CD4-positive, alpha-beta T cell (primary cell): ENCODE measurements at regions not wholly inside any gene's neighbourhood (a gene's known extent, or its start where the extent isn't known, plus 50 kb on each side); places are given as distances from the start of the nearest gene placed in this dataset.

Source experiments
- ATAC-seq: fragments of 200-7000 bp; cut with Tn5 transposase; one replicate; pipeline ENCODE4 v1.10.0; 2022; ENCODE audit warnings: mild to moderate bottlenecking; ENCODE audit not compliant: poor library complexity
- CTCF ChIA-PET: fragments of 350-600 bp; sonication (Branson Sonifier 250); formaldehyde crosslinking; loops from one replicate; lab custom pipeline; 2021; ENCODE audit warnings: antibody characterized with exemption, inconsistent platforms; lab: Charles Lee
- POLR2A ChIA-PET: fragments of 350-600 bp; sonication (Branson Sonifier 250); formaldehyde crosslinking; loops from one replicate; lab custom pipeline; 2021; ENCODE audit warnings: antibody characterized with exemption, inconsistent platforms; lab: Charles Lee
- DNase-seq, 14 experiments: peaks; one replicate each; pipeline ENCODE4 v3.0.0-alpha.2; 2013 to 2020; ENCODE audit warnings: mixed read lengths in 2 of 14
- H3K27ac ChIP-seq, 2 donors: one replicate each; pipeline versions ENCODE4 v1.5.1 to v1.7.0; 2013; ENCODE audit warnings: low read length in 2 of 2, low read depth in 1 of 2, mild to moderate bottlenecking in 1 of 2
- H3K27me3 ChIP-seq, 2 experiments: 1 replicate in 1 of 2; 2 replicates in 1 of 2; pipeline versions ENCODE4 v1.6.1 to v1.7.0; 2013; ENCODE audit warnings: low read length in 2 of 2, control low read depth in 1 of 2, mild to moderate bottlenecking in 1 of 2, moderate library complexity in 1 of 2; ENCODE audit not compliant: insufficient read depth in 2 of 2, control insufficient read depth in 1 of 2
- H3K36me3 ChIP-seq: one replicate; pipeline ENCODE4 v1.6.1; 2013; ENCODE audit warnings: low read length, control low read depth; ENCODE audit not compliant: insufficient read depth
- H3K4me1 ChIP-seq: one replicate; pipeline ENCODE4 v1.6.1; 2013; ENCODE audit warnings: low read length, control low read depth; ENCODE audit not compliant: insufficient read depth
- H3K4me3 ChIP-seq: one replicate; pipeline ENCODE4 v1.5.1; 2013; ENCODE audit warnings: mild to moderate bottlenecking, low read length, moderate library complexity
- H3K9me3 ChIP-seq, 2 experiments: 1 replicate in 1 of 2; 2 replicates in 1 of 2; pipeline versions ENCODE4 v1.6.1 to v1.7.0; 2013; ENCODE audit warnings: low read length in 2 of 2, mild to moderate bottlenecking in 2 of 2, control low read depth in 1 of 2, moderate library complexity in 1 of 2; ENCODE audit not compliant: control insufficient read depth in 1 of 2, insufficient read depth in 1 of 2
- H3K27ac Mint-ChIP-seq: one replicate; pipeline ENCODE4 v1.8.0; 2020; ENCODE audit warnings: mixed read lengths
- H3K27me3 Mint-ChIP-seq: one replicate; pipeline ENCODE4 v1.8.0; 2021; ENCODE audit warnings: mixed read lengths
- H3K36me3 Mint-ChIP-seq: one replicate; pipeline ENCODE4 v1.8.0; 2021; ENCODE audit warnings: low read depth, mixed read lengths
- H3K4me1 Mint-ChIP-seq: one replicate; pipeline ENCODE4 v1.8.0; 2021; ENCODE audit warnings: low read depth, mixed read lengths
- H3K4me3 Mint-ChIP-seq: one replicate; pipeline ENCODE4 v1.8.0; 2020; ENCODE audit warnings: mild to moderate bottlenecking, mixed read lengths
- H3K9me3 Mint-ChIP-seq: one replicate; pipeline ENCODE4 v1.8.0; 2020; ENCODE audit warnings: mixed read lengths
- intact Hi-C, 2 experiments: fragments of 100-400 bp; cut with DNase I in 1 of 2; cut with micrococcal nuclease in 1 of 2; formaldehyde crosslinking; loops; one replicate each; pipeline versions ENCODE4 v1.15.1 to v1.9.0; 2023 to 2025; cut with DNase I, micrococcal nuclease
- TF ChIP-seq, protein P1 (sequence below): fragments of 200-600 bp; IDR thresholded peaks from one replicate; pipeline ENCODE4 v1.8.0; 2022; ENCODE audit warnings: antibody characterized with exemption, mild to moderate bottlenecking

DNA sequence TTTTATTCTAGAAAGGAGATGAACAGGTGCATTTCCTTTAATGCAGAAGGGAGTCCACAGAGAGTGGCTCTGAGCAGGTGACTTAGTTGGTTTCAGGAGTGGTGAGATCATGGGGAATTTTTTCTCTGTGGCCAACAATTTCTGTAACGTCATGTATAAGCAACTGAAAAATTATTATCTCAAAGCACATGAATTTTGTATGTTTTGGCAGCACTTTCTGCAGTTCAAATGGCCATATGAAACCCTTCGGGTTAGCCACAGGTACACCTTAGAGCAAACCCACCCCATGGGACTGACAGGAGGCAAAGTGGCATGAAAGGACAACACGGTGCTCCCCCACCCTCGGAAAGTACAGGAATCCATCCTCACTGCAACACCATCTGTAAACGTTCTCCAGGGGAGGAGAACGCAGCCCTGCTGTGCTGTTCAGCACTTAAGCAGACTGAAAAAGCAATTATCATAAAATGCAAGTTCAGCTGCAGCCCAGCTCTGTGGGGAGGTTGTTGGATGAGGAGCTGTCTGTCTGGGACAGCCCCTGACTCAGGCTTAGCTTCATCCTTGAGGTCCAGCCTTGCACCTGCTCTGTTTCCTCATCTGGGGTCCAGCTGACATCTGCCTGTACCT, 55.8 kb upstream of the CLDN14 start:
- intact Hi-C loops = no loop called here
- Mint-ChIP-seq H3K9me3 (no peaks in the 10 kb centered on the region), H3K4me1 (no peaks in the 10 kb centered on the region), H3K27ac (no peak overlapping the region), H3K27me3 (no peaks in the 10 kb centered on the region), H3K36me3 (no peaks in the 10 kb centered on the region), H3K4me3 (no peak overlapping the region)
- TF ChIP-seq, protein P1, sequence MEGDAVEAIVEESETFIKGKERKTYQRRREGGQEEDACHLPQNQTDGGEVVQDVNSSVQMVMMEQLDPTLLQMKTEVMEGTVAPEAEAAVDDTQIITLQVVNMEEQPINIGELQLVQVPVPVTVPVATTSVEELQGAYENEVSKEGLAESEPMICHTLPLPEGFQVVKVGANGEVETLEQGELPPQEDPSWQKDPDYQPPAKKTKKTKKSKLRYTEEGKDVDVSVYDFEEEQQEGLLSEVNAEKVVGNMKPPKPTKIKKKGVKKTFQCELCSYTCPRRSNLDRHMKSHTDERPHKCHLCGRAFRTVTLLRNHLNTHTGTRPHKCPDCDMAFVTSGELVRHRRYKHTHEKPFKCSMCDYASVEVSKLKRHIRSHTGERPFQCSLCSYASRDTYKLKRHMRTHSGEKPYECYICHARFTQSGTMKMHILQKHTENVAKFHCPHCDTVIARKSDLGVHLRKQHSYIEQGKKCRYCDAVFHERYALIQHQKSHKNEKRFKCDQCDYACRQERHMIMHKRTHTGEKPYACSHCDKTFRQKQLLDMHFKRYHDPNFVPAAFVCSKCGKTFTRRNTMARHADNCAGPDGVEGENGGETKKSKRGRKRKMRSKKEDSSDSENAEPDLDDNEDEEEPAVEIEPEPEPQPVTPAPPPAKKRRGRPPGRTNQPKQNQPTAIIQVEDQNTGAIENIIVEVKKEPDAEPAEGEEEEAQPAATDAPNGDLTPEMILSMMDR = no peak
- POLR2A ChIA-PET = no interaction called here
- H3K4me1 ChIP-seq = no peaks in the 10 kb centered on the region
- ATAC-seq = no peak
- H3K27ac ChIP-seq = no peak overlapping the region
- no peak for DNase-seq
- peaks cover 0 to 6% of the 10 kb centered on the region in 2 experiments for H3K27me3 ChIP-seq
- no peaks in the 10 kb centered on the region for H3K9me3 ChIP-seq
- no peak overlapping the region for H3K4me3 ChIP-seq
- no peaks in the 10 kb centered on the region for H3K36me3 ChIP-seq
- CTCF ChIA-PET = no interaction called here

DNA sequence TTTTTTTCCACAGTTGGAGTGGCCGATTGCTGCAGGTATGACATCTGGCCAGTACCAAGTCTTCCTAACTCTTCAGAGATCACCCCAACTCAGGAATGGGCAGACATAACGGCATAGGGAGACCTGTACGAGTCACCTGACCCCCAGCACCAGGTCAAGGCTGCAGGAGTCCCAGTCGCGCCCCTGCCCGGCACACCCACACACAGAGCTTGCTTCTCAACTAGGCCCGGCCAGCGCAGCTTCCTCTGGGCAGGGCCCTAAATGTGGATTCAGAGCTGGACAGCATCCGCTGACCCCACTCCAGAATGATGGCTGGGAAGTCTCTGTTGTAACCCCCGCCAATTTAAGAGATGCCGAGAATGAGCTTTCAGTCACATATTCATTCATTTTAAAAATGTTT, 58.8 kb upstream of the CLDN14 start:
- Mint-ChIP-seq H3K4me3 (no peak overlapping the region), H3K36me3 (no peaks in the 10 kb centered on the region), H3K27ac (no peak overlapping the region), H3K27me3 (peaks cover 9% of the 10 kb centered on the region), H3K9me3 (no peaks in the 10 kb centered on the region), H3K4me1 (no peaks in the 10 kb centered on the region)
- H3K4me3 ChIP-seq = no peak overlapping the region
- no peaks in the 10 kb centered on the region for H3K36me3 ChIP-seq
- ATAC-seq (no peak), DNase-seq (no peak)
- CTCF ChIA-PET = no interaction called here
- intact Hi-C loops = no loop called here
- POLR2A ChIA-PET = no interaction called here
- peaks cover 8 to 14% of the 10 kb centered on the region in 2 experiments for H3K27me3 ChIP-seq
- no peak overlapping the region for H3K27ac ChIP-seq
- H3K9me3 ChIP-seq = peaks cover 0 to 6% of the 10 kb centered on the region in 2 experiments
- no peaks in the 10 kb centered on the region for H3K4me1 ChIP-seq
- TF ChIP-seq, protein P1 = no peak

DNA sequence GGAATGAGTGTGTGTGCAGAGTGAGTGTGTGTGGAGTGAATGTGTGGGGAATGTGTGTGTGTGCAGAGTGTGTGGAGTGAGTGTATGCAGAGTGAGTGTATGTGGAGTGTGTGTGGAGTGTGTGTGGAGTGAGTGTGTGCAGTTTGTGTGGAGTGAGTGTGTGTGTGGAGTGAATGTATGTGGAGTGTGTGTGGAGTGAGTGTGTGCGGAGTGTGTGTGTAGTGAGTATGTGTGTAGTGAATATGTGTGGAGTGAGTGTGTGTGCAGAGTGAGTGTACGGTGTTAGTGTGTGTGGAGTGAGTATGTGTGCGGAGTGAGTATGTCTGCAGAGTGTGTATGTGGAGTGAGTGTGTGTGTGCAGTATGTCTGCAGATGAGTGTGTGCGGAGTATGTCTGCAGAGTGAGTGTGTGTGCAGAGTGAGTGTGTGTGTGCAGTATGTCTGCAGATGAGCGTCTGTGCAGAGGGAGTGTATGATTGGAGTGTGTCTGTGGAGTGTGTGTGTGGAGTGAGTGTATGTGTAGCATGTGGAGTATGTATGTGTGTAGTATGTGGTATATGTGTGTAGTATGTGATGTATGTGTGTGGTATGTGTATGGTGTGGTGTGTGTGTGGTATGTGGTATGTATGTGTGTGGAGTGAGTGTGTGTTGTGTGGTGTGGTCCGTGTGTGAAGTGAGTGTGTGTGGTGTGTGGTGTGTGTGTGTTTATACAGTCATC, 59.7 kb upstream of the CLDN14 start:
- Histone ChIP-seq H3K4me1 (no peaks in the 10 kb centered on the region), H3K9me3 (peaks cover 0 to 6% of the 10 kb centered on the region in 2 experiments), H3K4me3 (no peak overlapping the region), H3K27me3 (peaks cover 8 to 14% of the 10 kb centered on the region in 2 experiments), H3K36me3 (no peaks in the 10 kb centered on the region), H3K27ac (no peak overlapping the region)
- ChIA-PET CTCF (no interaction called here), POLR2A (no interaction called here)
- no peak overlapping the region for H3K27ac Mint-ChIP-seq
- no peak for DNase-seq
- H3K36me3 Mint-ChIP-seq = no peaks in the 10 kb centered on the region
- H3K4me1 Mint-ChIP-seq = no peaks in the 10 kb centered on the region
- TF ChIP-seq, protein P1 = no peak
- peaks cover 10% of the 10 kb centered on the region for H3K27me3 Mint-ChIP-seq
- no peak for ATAC-seq
- no peaks in the 10 kb centered on the region for H3K9me3 Mint-ChIP-seq
- no peak overlapping the region for H3K4me3 Mint-ChIP-seq
- intact Hi-C loops = no loop called here
